ENCODE measurements at regions not wholly inside any gene's neighbourhood (a gene's known extent, or its start where the extent isn't known, plus 50 kb on each side); places are given as distances from the start of the nearest gene placed in this dataset.

DNA sequence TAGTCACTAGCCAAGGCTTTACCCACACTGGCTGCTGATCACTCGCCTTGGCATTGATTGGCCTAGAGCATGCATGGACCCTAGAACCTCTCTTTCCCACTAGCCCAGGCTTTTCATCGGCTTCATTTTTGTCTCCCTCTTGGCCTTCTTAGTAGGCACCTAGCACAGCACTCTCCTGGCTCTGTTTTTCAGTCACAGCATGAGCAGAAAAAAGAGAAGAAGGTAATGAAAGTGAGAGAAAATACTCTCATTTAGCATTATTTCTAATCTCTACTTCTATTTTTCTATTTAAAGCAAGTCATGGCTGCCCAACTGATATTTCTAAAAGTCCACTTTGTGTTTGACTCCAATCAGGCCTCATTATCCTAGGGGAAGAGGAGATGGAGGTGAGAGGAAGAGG, 267.2 kb downstream of the FBXO8 start:
- TF ChIP-seq ZNF384 (IDR thresholded peaks at IDR 0.05) (no peak), BHLHE40 (IDR thresholded peaks at IDR 0.05; ENCODE audit: borderline replicate concordance) (no peak), FOXK2 (IDR thresholded peaks at IDR 0.05) (no peak), SP1 (IDR thresholded peaks at IDR 0.05) (no peak), SUZ12 (IDR thresholded peaks at IDR 0.05) (no peak), FOXM1 (IDR thresholded peaks at IDR 0.05; ENCODE audit: borderline replicate concordance) (no peak)

All from HEK293T (cell line).